IPS-18a (cell line): ENCODE measurements at regions not wholly inside any gene's neighbourhood (a gene's known extent, or its start where the extent isn't known, plus 50 kb on each side); places are given as distances from the start of the nearest gene placed in this dataset.
"Not testable (repeated sequence)": the region's sequence is repeated elsewhere in the genome, so short reads cannot be mapped to it uniquely, and the experiment has no call there.

ENCODE experiments used
- H3K27ac ChIP-seq: one replicate; pipeline ENCODE4 v1.5.1; 2013; ENCODE audit warnings: low read length
- H3K27me3 ChIP-seq: one replicate; pipeline ENCODE4 v1.6.1; 2013; ENCODE audit warnings: mild to moderate bottlenecking, low read length; ENCODE audit not compliant: control insufficient read depth, insufficient read depth
- H3K36me3 ChIP-seq: one replicate; pipeline ENCODE4 v1.6.1; 2013; ENCODE audit warnings: low read depth, low read length; ENCODE audit not compliant: control insufficient read depth
- H3K4me1 ChIP-seq: one replicate; pipeline ENCODE4 v1.6.1; 2013; ENCODE audit warnings: low read depth, low read length; ENCODE audit not compliant: control insufficient read depth
- H3K4me3 ChIP-seq: one replicate; pipeline ENCODE4 v1.5.1; 2013; ENCODE audit warnings: low read length
- H3K9ac ChIP-seq: one replicate; pipeline ENCODE4 v1.6.1; 2013; ENCODE audit warnings: mild to moderate bottlenecking, low read length, moderate library complexity
- H3K9me3 ChIP-seq: one replicate; pipeline ENCODE4 v1.6.1; 2013; ENCODE audit warnings: low read depth, low read length; ENCODE audit not compliant: control insufficient read depth

- H3K9me3 ChIP-seq, H3K27me3 ChIP-seq, H3K36me3 ChIP-seq: not testable (repeated sequence)
- Histone ChIP-seq H3K4me3 (peak overlapping the region; percentile 41), H3K9ac (peak overlapping the region; percentile 44), H3K4me1 (peaks cover 40% of the 10 kb centered on the region), H3K27ac (peak overlapping the region; percentile 60)
These were observed 59.9 kb upstream of the IGFBPL1 start for GRCh38 chr9:38484076-38484665.

DNA sequence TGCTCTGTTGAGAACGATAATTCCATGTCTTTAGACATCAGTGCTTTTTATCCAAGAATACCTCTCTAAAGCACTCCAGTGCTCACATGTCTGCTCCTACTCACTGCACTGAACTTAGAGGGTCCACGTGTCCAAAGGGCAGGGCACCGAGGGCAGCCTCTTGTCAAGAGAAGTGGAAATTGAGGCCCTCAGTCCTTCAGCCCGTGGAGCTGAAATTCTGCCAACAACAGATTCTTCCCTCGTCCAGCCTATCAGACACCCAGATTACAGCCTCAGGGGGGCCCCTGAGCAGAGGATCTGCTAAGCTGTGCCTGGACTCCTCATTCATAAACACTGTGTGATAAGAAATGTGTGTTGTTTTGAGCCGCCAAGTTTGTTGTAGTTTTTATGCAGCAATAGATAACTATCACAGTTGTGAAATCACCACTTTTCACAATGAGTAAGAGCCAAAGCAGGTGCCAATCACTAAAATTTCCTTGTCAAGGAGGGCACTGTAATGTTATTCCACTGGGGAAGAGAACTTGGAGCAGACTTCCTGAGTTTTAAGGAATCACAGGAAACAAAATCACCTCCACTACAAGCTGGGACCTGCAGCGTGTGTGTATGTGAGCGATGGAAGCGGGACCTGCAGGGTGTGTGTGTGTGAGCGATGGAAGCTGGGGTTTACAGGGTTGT lies 58.8 kb upstream of the IGFBPL1 start:
- Histone ChIP-seq H3K9ac (no peak overlapping the region), H3K9me3 (no peaks in the 10 kb centered on the region), H3K27me3 (no peaks in the 10 kb centered on the region), H3K27ac (no peak overlapping the region), H3K36me3 (no peaks in the 10 kb centered on the region), H3K4me1 (peaks cover 40% of the 10 kb centered on the region), H3K4me3 (no peak overlapping the region)

- Histone ChIP-seq H3K9me3 (no peaks in the 10 kb centered on the region), H3K27ac (no peak overlapping the region), H3K27me3 (no peaks in the 10 kb centered on the region), H3K4me1 (peaks cover 12% of the 10 kb centered on the region), H3K4me3 (no peak overlapping the region), H3K36me3 (no peaks in the 10 kb centered on the region), H3K9ac (no peak overlapping the region)
These were observed 54.0 kb upstream of the IGFBPL1 start for GRCh38 chr9:38478211-38478610.

DNA sequence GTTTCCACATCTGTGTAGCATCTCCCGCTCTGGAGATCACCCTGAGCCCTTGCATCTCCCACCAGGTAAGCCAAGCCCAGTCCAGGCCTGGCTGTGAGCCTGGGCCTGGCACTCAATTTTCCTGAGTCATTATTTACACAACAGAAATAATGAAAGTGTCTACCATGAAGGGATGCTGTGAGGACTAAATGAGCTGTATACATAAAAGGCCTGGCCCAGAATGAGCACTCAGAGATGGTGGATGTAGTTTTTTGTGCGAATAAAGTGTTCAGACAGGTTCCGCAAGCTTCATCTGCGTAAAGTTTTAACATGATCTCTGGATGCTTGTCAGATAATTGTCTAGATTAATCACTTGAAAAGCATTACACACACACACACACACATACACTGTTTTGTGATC lies 50.2 kb upstream of the IGFBPL1 start:
- H3K4me1 ChIP-seq, H3K9me3 ChIP-seq, H3K36me3 ChIP-seq, H3K27me3 ChIP-seq, H3K27ac ChIP-seq, H3K4me3 ChIP-seq, H3K9ac ChIP-seq: not testable (repeated sequence)
